Right cardiac atrium (tissue), 5 donors: ENCODE measurements at regions not wholly inside any gene's neighbourhood (a gene's known extent, or its start where the extent isn't known, plus 50 kb on each side); places are given as distances from the start of the nearest gene placed in this dataset.

Experiments
- ATAC-seq, 2 donors: fragments of 200-7000 bp; cut with Tn5 transposase; one replicate each; pipeline versions ENCODE4 v1.8.0 to v1.9.1; 2020; ENCODE audit warnings: moderate library complexity in 2 of 2, mild to moderate bottlenecking in 1 of 2
- DNase-seq, 3 donors: peaks; one replicate each; pipeline ENCODE4 v3.0.0-alpha.2; 2020
- H3K27ac ChIP-seq: one replicate; pipeline ENCODE4 v1.5.1; 2013; ENCODE audit warnings: mild to moderate bottlenecking, low read length, control low read depth, moderate library complexity
- H3K27me3 ChIP-seq: one replicate; pipeline ENCODE4 v1.6.1; 2013; ENCODE audit not compliant: control insufficient read depth, insufficient read depth
- H3K4me1 ChIP-seq: one replicate; pipeline ENCODE4 v1.6.1; 2013; ENCODE audit warnings: low read length; ENCODE audit not compliant: control insufficient read depth, insufficient read depth
- H3K4me3 ChIP-seq: one replicate; pipeline ENCODE4 v1.5.1; 2013; ENCODE audit warnings: low read length, control low read depth
- H3K9me3 ChIP-seq: one replicate; pipeline ENCODE4 v1.6.1; 2013; ENCODE audit warnings: low read length; ENCODE audit not compliant: control insufficient read depth
- WGBS: extraction: QIAGEN DNeasy Blood & Tissue Kit; methylation state at CpG from one replicate; pipeline ENCODE4 v1.1.7; 2013; 5-methylcytosine and 5-hydroxymethylcytosine counted together
- intact Hi-C, 4 donors: fragments of 100-400 bp; cut with DNase I; formaldehyde crosslinking; loops; one replicate each; pipeline versions ENCODE4 v1.11.0 to v1.14.0; 2022 to 2023
- donor health status: healthy with polysubstance abuse.
- donor health status: DM: no; HTN: yes; CAD: no.
- donor health status: DM: no; HTN: no; CAD: no.
- donor health status: DM: no; HTN: yes; CAD: no; lungs with severe emphysema.
- donor health status: DM: yes; HTN: yes; CAD: no.

DNA sequence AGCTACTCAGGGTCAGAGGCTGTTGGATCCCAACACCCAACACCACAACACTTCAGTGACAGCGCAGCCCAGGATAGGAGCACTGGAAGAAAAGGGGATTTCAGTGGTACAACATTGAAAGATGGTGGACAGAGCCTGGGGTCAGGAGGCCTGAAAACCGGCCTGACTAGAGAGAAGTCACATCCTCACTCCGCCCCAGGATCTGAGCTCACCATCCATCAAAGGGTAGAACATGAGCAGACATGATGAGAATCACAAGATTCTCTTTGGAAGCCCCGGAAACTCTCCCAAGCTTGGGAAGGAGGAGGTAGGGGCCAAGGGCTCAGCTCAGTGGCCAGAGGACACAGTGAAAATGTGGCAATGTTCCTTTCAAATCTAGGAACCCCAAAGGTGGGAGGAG, 271.3 kb downstream of the NPHP4 start:
- intact Hi-C loops = no loop called here
- WGBS = 80% methylated on average over 4 of the region's 4 CpGs

DNA sequence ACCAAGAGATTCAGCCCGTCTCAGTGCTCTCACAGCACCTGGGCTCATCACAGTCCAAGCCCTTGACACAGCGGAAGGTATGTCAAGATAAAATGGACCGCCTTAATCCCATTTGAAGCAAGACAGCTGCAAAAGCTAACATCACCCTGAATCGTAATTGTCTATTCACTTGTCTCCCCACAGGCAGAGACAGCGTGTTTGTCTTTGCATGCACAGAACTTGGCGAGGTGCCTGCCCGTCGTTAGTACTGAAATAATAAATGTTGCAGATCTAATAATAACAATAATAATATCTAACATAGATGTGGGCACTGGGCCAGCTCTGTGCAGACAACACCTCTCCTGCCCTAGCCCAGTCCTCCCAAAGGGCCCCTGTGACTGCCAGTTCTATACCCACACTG, 271.7 kb downstream of the NPHP4 start:
- Histone ChIP-seq H3K9me3 (no peaks in the 10 kb centered on the region), H3K27me3 (no peaks in the 10 kb centered on the region), H3K27ac (no peak overlapping the region), H3K4me3 (no peak overlapping the region), H3K4me1 (no peaks in the 10 kb centered on the region)
- 44% methylated on average over 8 of the region's 8 CpGs for WGBS
- DNase-seq = no peak
- ATAC-seq = no peak
- intact Hi-C loops = no loop called here

More for the DNA sequence above, 271.3 kb downstream of the NPHP4 start:
- no peaks in the 10 kb centered on the region for H3K4me1 ChIP-seq
- DNase-seq (no peak), ATAC-seq (no peak)
- H3K9me3 ChIP-seq = no peaks in the 10 kb centered on the region
- no peaks in the 10 kb centered on the region for H3K27me3 ChIP-seq
- no peak overlapping the region for H3K27ac ChIP-seq
- H3K4me3 ChIP-seq = no peak overlapping the region

DNA sequence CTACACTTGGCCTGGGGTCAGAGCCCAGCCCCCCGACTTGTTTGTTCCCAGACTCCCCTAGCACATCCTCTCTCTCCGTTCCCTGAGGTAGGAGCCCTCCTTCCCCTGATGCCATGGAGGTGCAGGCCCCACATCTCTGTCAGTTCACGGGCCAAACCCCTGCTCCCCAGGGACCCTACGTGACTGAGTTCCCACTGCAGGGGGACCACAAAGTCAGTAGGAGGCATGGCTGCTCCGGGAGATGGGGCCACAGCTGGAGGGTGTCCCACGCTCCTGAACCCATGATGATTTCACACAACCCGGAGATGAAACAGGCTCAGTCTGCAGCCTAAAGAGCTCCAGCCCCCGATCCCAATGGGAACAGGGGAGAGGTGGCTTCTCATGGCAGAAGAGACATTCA, 272.2 kb downstream of the NPHP4 start:
- H3K9me3 ChIP-seq = no peaks in the 10 kb centered on the region
- ATAC-seq = no peak

DNA sequence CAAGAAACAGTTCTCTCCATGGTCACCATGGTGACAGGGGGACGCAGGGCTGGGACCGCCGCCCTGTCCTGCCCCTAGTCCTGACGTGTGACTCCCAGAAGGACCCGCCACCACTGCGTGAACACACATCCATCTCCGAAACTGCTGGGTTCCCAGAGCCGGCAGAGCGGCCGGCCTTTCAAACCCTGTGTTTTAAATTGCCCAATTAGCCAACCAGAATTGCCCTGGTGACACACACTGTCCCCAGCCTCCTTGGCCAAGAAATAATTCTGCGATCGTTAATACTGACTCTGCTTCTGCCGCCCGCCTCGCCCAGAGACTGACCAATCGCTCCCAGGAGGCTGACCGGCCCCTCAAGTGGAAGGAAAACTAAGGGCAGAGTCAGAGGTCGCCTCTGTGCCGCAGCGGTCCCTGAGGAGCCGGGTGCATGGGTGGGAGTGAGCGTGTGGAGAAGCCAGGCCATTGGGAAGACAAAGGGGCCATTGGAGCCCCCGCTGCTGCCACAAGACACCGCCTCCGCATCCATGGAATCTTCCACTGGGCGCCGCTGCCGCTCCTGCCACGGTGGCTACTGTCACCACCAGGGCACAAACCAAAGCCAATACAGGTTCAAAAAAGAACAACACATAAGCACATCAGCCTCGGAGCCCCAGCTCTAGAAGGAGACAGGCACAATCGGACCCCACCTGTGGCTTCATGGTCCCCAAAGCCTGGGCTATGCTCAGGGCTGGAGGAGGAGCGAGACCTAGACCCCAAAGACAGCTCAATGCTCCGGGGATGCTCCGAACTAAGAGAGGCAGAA, 273.2 kb downstream of the NPHP4 start:
- H3K4me3 ChIP-seq = no peak overlapping the region
- H3K27ac ChIP-seq = no peak overlapping the region
- intact Hi-C loops = no loop called here
- DNase-seq (no peak), ATAC-seq (no peak)
- H3K4me1 ChIP-seq = no peaks in the 10 kb centered on the region
- no peaks in the 10 kb centered on the region for H3K9me3 ChIP-seq
- 64% methylated on average over 34 of the region's 34 CpGs for WGBS
- no peaks in the 10 kb centered on the region for H3K27me3 ChIP-seq

More for the DNA sequence above, 272.2 kb downstream of the NPHP4 start:
- WGBS = 60% methylated on average over 8 of the region's 8 CpGs
- no peaks in the 10 kb centered on the region for H3K4me1 ChIP-seq
- no peak overlapping the region for H3K27ac ChIP-seq
- H3K27me3 ChIP-seq = no peaks in the 10 kb centered on the region
- H3K4me3 ChIP-seq = no peak overlapping the region
- intact Hi-C loops = no loop called here
- no peak for DNase-seq

DNA sequence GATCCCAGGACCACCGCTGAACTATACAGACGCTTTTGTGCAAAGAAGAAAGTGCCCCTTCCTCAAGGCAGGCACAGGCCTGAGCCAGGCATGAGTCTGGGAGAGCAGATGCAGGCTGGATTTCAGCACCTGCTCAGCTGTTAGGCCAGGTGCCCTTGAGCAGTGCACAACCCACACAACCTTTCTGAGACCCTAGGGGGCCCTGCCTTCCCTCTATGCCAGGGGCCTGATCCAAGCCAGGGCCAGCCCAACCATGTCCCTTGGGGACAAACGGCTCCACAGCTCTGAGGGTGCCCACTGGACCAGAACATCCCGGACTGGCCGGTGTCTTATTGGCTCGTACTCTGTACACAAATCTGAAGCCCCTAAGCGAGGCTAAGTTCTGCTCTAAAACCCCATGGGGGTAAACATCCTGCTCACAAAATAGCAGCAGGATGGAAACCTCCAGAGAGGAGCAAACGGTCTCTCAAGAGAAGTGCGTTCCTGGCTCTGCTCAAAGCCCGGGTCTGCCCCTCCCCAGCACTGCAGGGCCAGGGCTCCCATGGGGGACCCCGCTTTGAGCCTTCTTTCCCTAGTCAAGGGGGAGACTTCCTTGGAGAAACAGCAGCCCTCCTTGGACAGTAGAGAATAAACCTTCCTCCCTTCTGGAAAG, 275.1 kb downstream of the NPHP4 start:
- WGBS = 53% methylated on average over 11 of the region's 11 CpGs
- intact Hi-C loops = no loop called here
- ATAC-seq (peak in 1 of 2 donors; percentile 42), DNase-seq (no peak)
- Histone ChIP-seq H3K27ac (no peak overlapping the region), H3K27me3 (no peaks in the 10 kb centered on the region), H3K4me3 (no peak overlapping the region), H3K4me1 (no peaks in the 10 kb centered on the region), H3K9me3 (no peaks in the 10 kb centered on the region)

DNA sequence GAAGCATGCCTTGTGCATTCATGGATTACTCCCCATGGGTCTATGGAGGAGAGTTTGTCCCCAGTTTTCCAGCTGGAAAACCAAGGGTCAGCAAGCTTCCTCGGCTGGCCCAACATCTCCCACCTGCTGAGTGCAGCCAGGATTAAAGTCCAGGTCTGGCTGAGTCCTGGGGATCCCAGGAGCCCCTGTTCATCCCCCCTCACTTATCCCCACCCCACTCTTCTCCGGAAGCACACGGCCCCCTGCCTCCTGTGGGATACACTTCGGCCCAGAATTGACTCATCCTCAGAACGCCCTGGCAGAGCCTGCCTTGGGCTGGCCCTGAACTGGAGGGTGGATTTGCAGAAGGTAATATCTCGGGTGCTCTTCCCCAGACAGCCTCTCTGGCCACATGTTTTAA, 276.1 kb downstream of the NPHP4 start:
- no peak for ATAC-seq
- no peak for DNase-seq
- Histone ChIP-seq H3K4me3 (no peak overlapping the region), H3K4me1 (no peaks in the 10 kb centered on the region), H3K27me3 (no peaks in the 10 kb centered on the region), H3K27ac (no peak overlapping the region), H3K9me3 (no peaks in the 10 kb centered on the region)
- 89% methylated on average over 6 of the region's 6 CpGs for WGBS
- intact Hi-C loops = no loop called here

DNA sequence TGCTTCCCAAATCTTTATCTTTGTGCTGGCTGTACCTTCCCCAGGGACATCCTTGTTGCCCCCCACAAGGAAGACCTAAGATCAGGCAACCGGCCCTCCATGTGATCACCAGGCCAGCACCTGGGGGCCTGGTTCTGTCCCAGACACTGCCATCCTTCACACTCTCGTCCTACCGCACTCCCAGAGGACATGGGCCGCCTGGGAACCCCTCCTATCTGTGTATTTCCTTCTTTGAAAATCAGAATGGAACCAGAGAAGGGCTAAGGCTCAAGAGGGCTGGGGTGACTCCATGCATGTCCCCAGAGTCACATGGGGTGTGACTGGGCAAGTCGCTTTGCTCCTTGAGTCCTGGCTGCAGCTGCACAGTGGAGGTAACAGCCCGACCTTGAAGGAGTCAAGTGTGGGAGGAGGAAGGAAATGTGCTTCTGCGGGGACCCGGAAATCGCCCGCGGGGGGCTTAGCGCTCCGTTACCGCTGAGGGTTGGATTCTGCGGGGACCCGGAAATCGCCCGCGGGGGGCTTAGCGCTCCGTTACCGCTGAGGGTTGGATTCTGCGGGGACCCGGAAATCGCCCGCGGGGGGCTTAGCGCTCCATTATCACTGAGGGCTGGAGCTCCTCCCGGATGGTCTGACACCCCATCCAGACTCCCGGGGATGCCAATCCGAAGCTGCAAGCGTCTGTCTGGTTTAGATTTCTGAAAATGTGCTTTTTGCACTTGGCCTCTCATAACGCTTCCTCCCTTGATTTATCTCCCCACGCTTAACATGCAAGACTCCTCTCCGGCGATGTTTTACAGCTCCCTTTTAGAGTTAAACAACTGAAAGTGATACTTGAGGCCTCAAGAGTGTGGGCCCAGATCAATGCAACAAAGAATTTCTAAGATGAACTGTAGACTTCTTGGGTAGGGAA, 278.9 kb downstream of the NPHP4 start:
- peak in 1 of 2 donors; percentile 37 for ATAC-seq
- DNase-seq = no peak

DNA sequence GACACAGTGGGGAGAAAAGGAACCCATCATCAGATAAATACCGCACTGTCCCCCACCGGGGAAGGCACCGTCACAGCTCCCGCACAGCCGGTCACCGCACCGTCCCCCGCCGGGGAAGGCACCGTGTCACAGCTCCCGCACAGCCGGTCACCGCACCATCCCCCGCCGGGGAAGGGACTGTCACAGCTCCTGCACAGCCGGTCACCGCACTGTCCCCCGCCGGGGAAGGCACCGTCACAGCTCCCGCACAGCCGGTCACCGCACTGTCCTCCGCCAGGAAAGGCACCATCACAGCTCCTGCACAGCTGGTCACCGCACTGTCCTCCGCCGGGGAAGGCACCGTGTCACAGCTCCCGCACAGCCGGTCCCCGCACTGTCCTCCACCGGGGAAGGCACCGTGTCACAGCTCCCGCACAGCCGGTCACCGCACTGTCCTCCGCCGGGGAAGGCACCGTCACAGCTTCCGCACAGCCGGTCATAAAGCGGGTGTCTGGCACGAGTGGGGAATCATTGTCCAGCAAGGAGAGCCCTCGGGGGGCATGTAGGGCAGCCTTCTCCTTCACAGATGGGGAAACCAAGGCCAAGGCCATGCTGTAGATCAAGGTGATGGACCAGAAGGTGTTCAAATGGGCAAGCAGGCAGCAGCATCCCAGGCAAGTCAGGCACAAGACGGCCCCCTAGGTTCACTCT, 280.1 kb downstream of the NPHP4 start:
- H3K27me3 ChIP-seq = no peaks in the 10 kb centered on the region
- WGBS = 94% methylated on average over 45 of the region's 45 CpGs
- no peaks in the 10 kb centered on the region for H3K9me3 ChIP-seq
- intact Hi-C loops = no loop called here
- no peak for ATAC-seq
- H3K27ac ChIP-seq = no peak overlapping the region
- no peak for DNase-seq
- no peak overlapping the region for H3K4me3 ChIP-seq
- H3K4me1 ChIP-seq = no peaks in the 10 kb centered on the region

More for the DNA sequence above, 278.9 kb downstream of the NPHP4 start:
- H3K9me3 ChIP-seq = no peaks in the 10 kb centered on the region
- no peak overlapping the region for H3K27ac ChIP-seq
- no peak overlapping the region for H3K4me3 ChIP-seq
- intact Hi-C loops = no loop called here
- no peaks in the 10 kb centered on the region for H3K4me1 ChIP-seq
- WGBS = 72% methylated on average over 36 of the region's 36 CpGs
- no peaks in the 10 kb centered on the region for H3K27me3 ChIP-seq

DNA sequence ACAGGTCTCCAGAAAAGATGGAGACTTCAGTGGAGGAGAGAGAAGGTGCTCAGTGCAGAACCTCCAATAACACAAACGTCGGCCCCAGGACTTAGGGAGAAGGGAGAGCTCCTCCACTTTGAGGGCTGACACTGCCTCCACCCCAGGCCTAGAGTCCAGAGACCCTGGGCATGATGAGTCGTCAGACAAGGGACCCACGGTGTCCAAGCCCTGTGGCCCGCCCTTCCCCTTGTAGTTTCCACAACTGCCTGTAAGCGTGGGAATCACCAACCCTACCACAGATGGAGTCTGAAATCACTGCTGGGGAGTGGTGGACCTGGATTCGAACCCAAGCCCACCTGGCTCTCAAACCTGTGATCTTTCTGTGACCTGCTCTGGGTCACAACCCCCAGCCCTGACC, 281.1 kb downstream of the NPHP4 start:
- Histone ChIP-seq H3K4me1 (no peaks in the 10 kb centered on the region), H3K27me3 (no peaks in the 10 kb centered on the region), H3K9me3 (no peaks in the 10 kb centered on the region), H3K27ac (no peak overlapping the region), H3K4me3 (no peak overlapping the region)
- ATAC-seq (no peak), DNase-seq (no peak)
- intact Hi-C loops = no loop called here
- WGBS = 84% methylated on average over 7 of the region's 7 CpGs

DNA sequence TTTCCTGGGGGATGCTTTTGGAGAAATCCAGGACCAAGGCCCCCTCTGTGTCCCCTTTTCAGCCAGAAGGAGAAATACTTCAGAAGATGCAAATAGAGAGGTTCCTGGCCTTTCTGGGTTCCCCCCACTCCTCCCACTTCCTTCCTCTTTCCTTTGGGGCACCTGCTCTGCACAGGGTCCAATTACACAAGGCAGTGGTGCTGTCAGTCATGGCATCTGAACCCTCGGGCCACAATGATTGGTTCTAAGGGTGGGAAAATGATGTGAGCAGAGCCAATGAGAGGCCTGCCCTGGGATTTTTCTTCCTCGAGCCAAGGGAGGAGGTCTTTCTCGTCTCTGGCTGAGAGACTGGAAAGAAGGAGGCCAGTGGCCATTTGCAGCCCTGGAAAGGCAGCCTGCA, 282.2 kb downstream of the NPHP4 start:
- intact Hi-C loops = no loop called here
- no peaks in the 10 kb centered on the region for H3K9me3 ChIP-seq
- H3K4me1 ChIP-seq = no peaks in the 10 kb centered on the region
- H3K4me3 ChIP-seq = no peak overlapping the region
- no peak overlapping the region for H3K27ac ChIP-seq
- no peaks in the 10 kb centered on the region for H3K27me3 ChIP-seq
- WGBS = 60% methylated on average over 3 of the region's 3 CpGs
- DNase-seq (no peak), ATAC-seq (no peak)
